Activated T-cell treated with anti-CD3 and anti-CD28 coated beads, Interleukin-2, amount 50 U/mL, for 72 hours (primary cell): ENCODE measurements at regions not wholly inside any gene's neighbourhood (a gene's known extent, or its start where the extent isn't known, plus 50 kb on each side); places are given as distances from the start of the nearest gene placed in this dataset.
"Not testable (repeated sequence)": the region's sequence is repeated elsewhere in the genome, so short reads cannot be mapped to it uniquely, and the experiment has no call there.

Source experiments
- ATAC-seq, 2 donors: fragments of 150-1000 bp; cut with Tn5 transposase; replicated peaks in 1 of 2; 2 replicates each; pipeline ENCODE4 v1.10.0; 2021; ENCODE audit warnings: moderate library complexity in 2 of 2, mild to moderate bottlenecking in 1 of 2
- DNase-seq, 2 donors: peaks; one replicate each; pipeline ENCODE4 v3.0.0; 2021 to 2022; ENCODE audit warnings: mixed read lengths in 1 of 2
- H3K27ac Mint-ChIP-seq: one replicate; pipeline ENCODE4 v1.8.0; 2022; ENCODE audit warnings: mild to moderate bottlenecking, moderate library complexity, mixed read lengths
- H3K27me3 Mint-ChIP-seq: one replicate; pipeline ENCODE4 v1.8.0; 2022; ENCODE audit warnings: low read depth, mixed read lengths
- H3K36me3 Mint-ChIP-seq, 2 donors: one replicate each; pipeline ENCODE4 v1.8.0; 2022; ENCODE audit warnings: mixed read lengths in 2 of 2, mild to moderate bottlenecking in 1 of 2; ENCODE audit not compliant: insufficient read depth in 2 of 2
- H3K4me1 Mint-ChIP-seq: one replicate; pipeline ENCODE4 v1.8.0; 2022; ENCODE audit warnings: low read depth, mixed read lengths
- H3K4me3 Mint-ChIP-seq, 2 donors: one replicate each; pipeline ENCODE4 v1.8.0; 2022; ENCODE audit warnings: mild to moderate bottlenecking in 2 of 2, mixed read lengths in 2 of 2, moderate library complexity in 2 of 2
- H3K9me3 Mint-ChIP-seq, 2 donors: one replicate each; pipeline ENCODE4 v1.8.0; 2022; ENCODE audit warnings: mixed read lengths in 2 of 2

DNA sequence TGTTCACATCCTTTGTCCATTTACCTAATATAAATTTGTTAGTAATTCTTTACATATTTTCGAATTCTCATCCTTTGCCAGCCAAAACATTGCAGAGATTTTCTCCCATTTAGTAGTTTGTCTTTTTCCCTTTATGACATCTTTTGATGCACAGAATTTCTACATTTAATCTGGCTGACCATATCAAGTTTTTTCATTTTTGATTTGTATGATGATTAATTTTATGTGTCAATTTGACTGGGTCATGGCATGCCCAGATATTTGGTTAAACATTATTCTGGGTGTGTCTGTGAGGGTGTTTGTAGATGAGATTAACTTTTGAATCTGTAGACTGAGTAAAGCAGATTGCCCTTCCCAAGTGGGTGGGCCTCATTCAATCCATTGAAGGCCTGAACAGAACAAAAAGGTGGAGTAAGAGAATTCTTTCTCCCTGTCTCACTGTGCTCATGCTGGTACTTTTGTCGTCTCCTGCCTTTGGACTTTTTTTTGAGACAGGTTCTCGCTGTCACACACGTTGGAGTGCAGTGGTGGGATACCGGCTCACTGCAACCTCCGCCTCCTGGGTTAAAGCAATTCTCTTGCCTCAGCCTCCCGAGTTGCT, 72.1 kb upstream of the EPB41L1 start:
- Mint-ChIP-seq H3K36me3 (no peaks in the 10 kb centered on the region), H3K27me3 (peaks cover 33% of the 10 kb centered on the region), H3K9me3 (no peaks in the 10 kb centered on the region), H3K27ac (no peak overlapping the region), H3K4me3 (no peak overlapping the region), H3K4me1 (peaks cover 8% of the 10 kb centered on the region)
- ATAC-seq (no peak), DNase-seq (no peak)

DNA sequence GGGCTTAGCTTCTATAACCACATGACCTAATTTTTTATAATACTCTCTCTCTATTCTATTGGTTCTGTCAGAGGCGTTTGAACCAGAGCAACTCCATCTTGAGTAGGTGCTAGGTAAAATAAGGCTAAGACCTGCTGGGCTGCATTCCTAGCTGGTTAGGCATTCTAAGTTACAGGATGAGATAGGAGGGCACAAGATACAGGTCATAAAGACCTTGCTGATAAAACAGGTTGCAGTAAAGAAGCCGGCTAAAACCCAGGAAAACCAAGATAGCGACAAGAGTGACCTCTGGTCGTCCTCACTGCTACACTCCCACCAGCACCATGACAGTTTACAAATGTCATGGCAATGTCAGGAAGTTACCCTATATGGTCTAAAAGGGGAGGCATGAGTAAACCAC, 71.3 kb upstream of the EPB41L1 start:
- H3K9me3 Mint-ChIP-seq, H3K4me3 Mint-ChIP-seq, H3K36me3 Mint-ChIP-seq, H3K27ac Mint-ChIP-seq, ATAC-seq, H3K4me1 Mint-ChIP-seq, DNase-seq: not testable (repeated sequence)
- H3K27me3 Mint-ChIP-seq = peaks cover 32% of the 10 kb centered on the region

DNA sequence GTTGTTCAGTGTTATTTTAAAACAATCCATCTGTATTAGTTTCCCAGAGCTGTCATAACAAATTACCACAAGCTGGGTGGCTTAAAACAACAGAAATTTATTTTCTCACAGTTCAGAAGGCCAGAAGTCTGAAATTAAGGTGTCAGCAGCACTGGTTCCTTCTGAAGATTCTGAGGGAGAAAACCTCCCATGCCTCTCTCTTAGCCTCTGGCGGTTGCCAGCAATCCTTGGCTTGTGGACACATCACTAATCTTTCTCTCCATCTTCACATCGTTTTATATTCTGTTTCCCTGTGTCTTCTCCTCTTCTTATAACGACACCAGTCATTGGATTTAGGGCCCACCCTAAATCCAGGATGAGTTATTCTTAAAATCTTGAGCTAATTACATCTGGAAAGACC, 70.2 kb upstream of the EPB41L1 start:
- peaks cover 25% of the 10 kb centered on the region for H3K27me3 Mint-ChIP-seq
- no peaks in the 10 kb centered on the region for H3K9me3 Mint-ChIP-seq
- H3K27ac Mint-ChIP-seq = no peak overlapping the region
- DNase-seq = no peak
- no peaks in the 10 kb centered on the region for H3K36me3 Mint-ChIP-seq
- ATAC-seq = no peak
- no peak overlapping the region for H3K4me3 Mint-ChIP-seq
- H3K4me1 Mint-ChIP-seq = peaks cover 8% of the 10 kb centered on the region

DNA sequence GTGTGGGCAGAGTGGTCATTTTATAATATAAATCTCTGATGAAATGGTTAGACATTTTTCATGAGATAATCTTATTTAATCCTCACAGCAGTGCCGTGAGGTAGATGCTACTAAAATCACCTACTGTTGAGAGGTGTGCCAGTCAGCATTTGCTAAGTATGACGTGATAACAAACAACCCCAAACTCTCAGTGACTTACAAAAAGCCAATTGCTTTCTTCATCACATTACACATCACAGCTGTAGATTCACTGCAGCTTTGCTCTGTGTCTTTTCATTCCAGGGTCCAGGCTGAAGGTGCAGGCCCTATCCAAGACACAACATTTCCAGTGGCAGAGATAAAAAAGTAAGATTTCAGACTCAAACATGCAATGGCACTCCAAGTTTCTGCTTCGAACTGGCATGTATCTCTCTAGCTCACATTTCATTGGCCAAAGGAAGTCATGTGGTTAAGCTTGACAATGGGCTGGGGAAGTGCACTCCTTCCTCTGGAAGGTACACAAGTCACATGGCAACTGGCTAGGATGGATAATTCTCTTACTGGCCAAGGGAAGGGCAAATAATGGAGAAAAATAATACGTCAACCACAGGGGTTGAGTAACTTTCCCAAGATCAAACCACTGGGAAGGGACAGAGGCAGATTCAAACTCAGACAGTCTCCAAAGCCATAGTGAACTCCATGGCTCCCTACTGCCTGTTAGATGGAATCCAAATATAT, 69.5 kb upstream of the EPB41L1 start:
- H3K4me1 Mint-ChIP-seq = peaks cover 1% of the 10 kb centered on the region
- peaks cover 19% of the 10 kb centered on the region for H3K27me3 Mint-ChIP-seq
- ATAC-seq (no peak), DNase-seq (no peak)
- H3K27ac Mint-ChIP-seq = no peak overlapping the region
- H3K36me3 Mint-ChIP-seq = no peaks in the 10 kb centered on the region
- H3K4me3 Mint-ChIP-seq = no peak overlapping the region
- H3K9me3 Mint-ChIP-seq = no peaks in the 10 kb centered on the region

DNA sequence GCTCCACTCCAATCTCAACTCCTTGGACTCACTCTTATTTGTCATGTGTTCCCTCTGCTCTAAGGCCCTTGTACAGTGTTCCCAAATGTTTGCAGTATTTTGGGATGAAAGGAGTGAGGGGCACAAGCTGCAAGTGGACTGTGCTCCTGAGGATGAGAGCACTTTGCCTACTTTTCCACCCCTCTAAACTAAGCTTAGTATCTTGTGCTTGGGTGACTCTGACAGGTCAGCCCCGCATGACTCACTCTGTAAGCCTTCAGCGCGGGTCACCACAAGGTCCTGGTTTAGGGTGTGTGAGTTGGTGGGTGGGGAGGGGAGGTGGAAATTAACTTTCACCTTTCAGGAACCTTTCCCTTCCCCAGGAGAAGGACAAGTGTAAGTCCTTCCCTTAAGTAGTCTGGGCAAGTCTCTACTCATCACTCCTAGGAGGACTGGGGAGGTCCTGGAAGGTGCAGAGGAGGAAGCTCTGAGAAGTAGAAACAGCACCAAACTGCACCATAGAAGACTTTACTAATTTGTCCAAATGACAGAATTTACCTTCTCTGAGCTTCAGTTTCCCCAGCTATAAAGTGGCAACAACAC, 68.8 kb upstream of the EPB41L1 start:
- Mint-ChIP-seq H3K9me3 (no peaks in the 10 kb centered on the region), H3K27me3 (peaks cover 24% of the 10 kb centered on the region), H3K27ac (no peak overlapping the region), H3K4me1 (no peaks in the 10 kb centered on the region), H3K36me3 (no peaks in the 10 kb centered on the region), H3K4me3 (no peak overlapping the region)
- DNase-seq (peak in 1 of 2 donors; percentile 9), ATAC-seq (peak; percentile 44 to 56)

DNA sequence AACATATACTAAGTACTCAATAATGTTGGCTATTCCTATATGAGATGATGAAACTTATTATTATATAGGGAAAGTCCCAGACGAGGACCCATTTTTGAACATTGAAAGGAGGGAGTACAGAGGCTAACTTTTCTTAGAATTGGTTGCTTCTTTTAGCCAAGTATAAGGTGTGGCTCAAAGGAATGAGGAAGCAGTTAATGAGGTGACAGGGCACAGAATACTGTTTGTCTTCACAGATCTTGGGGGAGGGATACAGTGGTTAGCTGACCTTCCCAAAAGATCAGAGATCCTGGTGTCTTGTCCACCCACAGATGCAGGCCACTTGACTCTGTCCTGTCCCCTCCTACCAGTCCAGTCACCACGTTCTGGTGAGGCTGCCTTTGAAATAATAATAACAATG, 67.8 kb upstream of the EPB41L1 start:
- ATAC-seq (no peak), DNase-seq (no peak)
- peaks cover 34% of the 10 kb centered on the region for H3K27me3 Mint-ChIP-seq
- no peaks in the 10 kb centered on the region for H3K36me3 Mint-ChIP-seq
- H3K4me1 Mint-ChIP-seq = no peaks in the 10 kb centered on the region
- no peak overlapping the region for H3K27ac Mint-ChIP-seq
- no peaks in the 10 kb centered on the region for H3K9me3 Mint-ChIP-seq
- no peak overlapping the region for H3K4me3 Mint-ChIP-seq

DNA sequence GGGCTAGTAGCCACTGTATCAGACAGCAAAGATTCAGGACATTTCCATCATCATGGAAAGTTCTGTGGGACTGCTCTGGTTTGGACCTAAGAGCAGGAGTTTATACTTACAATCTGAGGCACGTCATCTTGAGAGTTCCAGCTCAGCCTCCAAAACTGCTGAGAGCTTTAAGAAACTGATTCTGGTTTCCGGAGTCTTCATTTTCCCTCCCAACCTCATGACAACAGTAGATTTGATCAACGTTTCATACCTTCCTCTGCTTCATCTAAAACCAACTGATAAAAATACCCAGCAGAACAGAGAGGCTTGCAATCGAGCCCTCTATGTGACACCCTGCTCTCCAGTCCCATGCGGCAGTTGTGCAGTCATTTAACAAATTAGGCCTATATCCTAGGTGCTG, 64.3 kb upstream of the EPB41L1 start:
- peaks cover 0 to 3% of the 10 kb centered on the region in 2 donors for H3K36me3 Mint-ChIP-seq
- H3K27me3 Mint-ChIP-seq = peaks cover 43% of the 10 kb centered on the region
- H3K4me3 Mint-ChIP-seq = no peak overlapping the region
- H3K9me3 Mint-ChIP-seq = no peaks in the 10 kb centered on the region
- H3K4me1 Mint-ChIP-seq = peaks cover 14% of the 10 kb centered on the region
- H3K27ac Mint-ChIP-seq = no peak overlapping the region
- DNase-seq (no peak), ATAC-seq (no peak)

DNA sequence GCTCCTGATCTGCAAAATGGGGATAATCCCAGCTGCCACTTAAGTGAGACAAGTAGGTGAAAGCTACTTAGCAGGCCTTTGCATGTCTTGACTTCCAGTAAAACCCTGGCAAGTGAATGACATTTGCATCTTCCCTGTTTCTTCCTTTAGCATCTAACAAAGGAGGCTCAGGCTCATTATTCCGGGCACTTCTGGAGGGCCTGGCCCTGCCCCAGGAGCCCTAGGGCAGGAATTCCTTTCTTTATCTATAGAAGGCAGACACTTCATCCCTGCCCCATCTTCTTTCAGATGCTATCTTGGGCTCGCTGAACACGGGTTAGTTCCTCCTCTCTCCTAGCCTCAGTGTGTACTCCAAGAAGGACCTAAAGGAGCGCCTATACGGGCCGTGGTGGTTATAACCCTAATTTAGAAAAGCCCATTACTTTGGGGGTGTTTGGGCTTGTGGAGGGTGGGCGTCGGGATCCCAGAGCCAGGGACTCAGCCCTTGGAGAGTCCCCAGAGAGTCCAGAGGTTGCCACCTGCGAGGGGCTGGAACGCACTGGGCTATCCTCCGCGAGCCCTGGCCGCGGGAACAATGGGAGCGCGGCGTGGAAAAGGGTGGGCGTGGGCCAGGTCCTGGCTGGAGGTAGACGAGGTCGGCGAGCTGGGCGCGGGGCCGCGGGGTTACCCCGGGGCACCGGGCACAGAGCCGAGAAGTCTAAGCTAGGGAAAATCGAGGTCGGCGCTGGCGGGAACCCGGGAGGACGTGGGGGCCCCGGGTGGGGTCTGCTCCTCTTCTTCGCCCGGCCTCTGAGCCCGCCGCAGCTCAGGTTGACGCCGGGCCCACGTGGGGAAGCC, 62.8 kb upstream of the EPB41L1 start:
- peaks cover 42% of the 10 kb centered on the region for H3K27me3 Mint-ChIP-seq

DNA sequence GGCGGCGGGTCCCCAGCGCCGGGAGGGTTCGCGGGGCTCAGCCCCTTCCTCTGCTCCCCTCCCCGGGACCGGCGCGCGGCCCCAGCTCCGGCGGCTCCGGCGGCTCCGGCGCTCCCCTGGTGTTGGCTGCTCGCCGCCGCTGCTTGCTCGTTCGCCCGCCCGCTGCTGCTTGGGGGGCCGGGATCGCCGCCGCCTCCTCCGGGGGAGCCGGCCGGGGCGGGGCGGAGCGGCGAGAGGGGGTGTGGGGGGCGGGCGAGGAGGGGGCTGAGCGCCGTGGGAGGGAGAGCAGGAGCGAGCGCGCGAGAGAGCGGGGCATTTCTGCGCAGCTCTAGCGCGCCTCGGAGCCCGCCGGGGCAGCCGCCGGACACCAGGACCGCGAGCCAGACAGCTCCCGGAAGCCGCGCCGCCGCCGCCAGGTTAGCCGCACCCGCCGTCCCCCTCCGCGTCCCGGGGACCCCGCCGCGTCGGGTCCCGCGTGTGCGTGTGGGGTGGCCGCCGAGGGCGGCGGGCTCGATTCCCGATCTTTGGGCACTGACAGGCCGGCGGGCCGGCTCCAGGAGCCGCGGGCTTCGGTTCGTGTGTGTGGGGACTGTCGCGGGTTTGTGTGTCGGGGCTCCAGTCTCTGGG, 62.0 kb upstream of the EPB41L1 start:
- peak; percentile 22 to 40 for DNase-seq
- Mint-ChIP-seq H3K27me3 (peaks cover 41% of the 10 kb centered on the region), H3K4me3 (peak overlapping the region; percentile 80 to 88), H3K9me3 (no peaks in the 10 kb centered on the region), H3K36me3 (peaks cover 0 to 3% of the 10 kb centered on the region in 2 donors), H3K27ac (no peak overlapping the region), H3K4me1 (peaks cover 21% of the 10 kb centered on the region)
- ATAC-seq = peak; percentile 60 to 68

More for the DNA sequence above, 62.8 kb upstream of the EPB41L1 start:
- peaks cover 0 to 3% of the 10 kb centered on the region in 2 donors for H3K36me3 Mint-ChIP-seq
- peaks cover 20% of the 10 kb centered on the region for H3K4me1 Mint-ChIP-seq
- no peak overlapping the region for H3K27ac Mint-ChIP-seq
- ATAC-seq (no peak), DNase-seq (no peak)
- no peaks in the 10 kb centered on the region for H3K9me3 Mint-ChIP-seq
- peak overlapping the region; percentile 35 to 70 for H3K4me3 Mint-ChIP-seq

DNA sequence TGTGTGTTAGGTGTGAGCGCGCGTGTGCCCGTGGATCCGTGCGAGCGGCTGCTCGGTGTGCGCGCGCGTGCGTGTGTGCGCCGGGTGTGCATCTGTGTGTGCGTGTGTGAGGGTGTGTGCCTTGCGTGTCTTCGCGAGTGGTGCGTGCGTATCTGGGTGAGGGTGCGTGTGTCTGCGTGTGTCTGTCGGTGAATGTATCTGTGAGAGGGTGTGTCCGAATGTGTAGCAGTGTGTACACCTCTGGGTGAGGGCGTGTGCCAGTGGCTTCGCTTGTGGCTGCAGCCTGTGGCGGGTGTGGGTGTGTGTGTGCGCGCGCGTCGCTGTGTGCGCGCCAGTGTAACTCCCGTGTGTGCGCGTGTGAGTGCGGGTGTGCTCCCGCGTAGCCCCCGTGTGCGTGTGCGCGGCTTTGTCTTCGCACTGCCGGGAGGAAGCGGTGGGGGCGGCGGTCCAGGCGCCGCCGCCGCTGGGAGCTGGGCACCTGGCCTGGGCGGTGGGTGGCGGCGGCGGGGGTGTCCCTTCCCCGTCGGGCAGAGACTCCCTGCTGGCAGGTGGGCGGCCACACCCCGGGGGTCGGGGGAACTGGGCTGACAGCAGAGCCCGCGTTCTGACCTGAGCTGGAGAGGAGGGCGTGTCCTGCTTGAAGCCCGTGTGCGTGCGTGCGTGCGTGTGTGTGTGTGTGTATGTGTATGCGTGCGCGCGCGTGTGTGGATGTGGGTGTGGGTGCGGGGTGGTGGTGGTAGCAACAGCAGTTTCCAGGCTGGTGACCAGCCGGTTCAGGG, 61.3 kb upstream of the EPB41L1 start:
- Mint-ChIP-seq H3K27ac (no peak overlapping the region), H3K4me1 (peaks cover 28% of the 10 kb centered on the region), H3K27me3 (peaks cover 35% of the 10 kb centered on the region), H3K9me3 (no peaks in the 10 kb centered on the region), H3K4me3 (peak overlapping the region; percentile 80 to 88), H3K36me3 (peaks cover 0 to 3% of the 10 kb centered on the region in 2 donors)
- peak; percentile 37 to 42 for DNase-seq
- peak; percentile 60 to 67 for ATAC-seq

DNA sequence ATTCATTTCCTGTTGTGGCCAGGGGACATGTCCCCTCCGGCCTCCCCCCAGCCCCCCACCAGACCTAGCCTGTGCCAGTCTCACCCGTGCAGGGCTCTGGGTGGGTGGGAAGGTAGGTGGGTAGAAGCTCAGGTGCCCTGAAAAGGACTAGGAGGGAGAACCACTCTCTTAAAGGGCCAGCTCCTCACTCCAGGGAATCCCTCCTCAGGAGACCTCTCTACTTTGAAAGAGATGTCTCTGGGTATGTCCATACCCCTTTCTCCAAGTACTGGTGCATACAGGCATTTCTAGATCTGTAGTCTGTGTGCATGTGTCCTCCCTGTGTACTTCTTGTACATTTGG, 60.8 kb upstream of the EPB41L1 start:
- peaks cover 0 to 3% of the 10 kb centered on the region in 2 donors for H3K36me3 Mint-ChIP-seq
- no peak for DNase-seq
- H3K27ac Mint-ChIP-seq = no peak overlapping the region
- no peaks in the 10 kb centered on the region for H3K9me3 Mint-ChIP-seq
- peak in 1 of 2 donors; percentile 19 for ATAC-seq
- peaks cover 31% of the 10 kb centered on the region for H3K4me1 Mint-ChIP-seq
- H3K27me3 Mint-ChIP-seq = peaks cover 35% of the 10 kb centered on the region
- H3K4me3 Mint-ChIP-seq = peak overlapping the region; percentile 80 to 88

DNA sequence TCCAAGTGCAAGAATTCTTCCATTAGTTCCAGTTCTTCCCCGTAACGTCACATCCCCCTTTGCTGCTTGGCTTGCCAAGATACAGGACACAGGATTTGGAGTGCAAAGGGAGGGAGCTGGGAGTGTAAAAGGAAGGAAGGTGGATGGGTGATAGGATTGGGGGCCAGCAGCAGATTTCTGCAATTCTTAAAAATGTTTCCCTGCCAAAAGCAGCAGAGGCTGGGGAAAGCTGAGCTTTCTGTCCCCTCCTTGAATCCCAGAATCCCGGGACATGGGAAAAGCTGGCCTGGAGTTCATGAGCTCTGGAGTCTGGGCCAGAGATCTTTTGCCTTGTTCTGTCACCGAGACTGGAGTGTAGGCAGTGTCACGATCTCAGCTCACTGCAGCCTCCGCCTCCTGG, 60.0 kb upstream of the EPB41L1 start:
- DNase-seq = no peak
- Mint-ChIP-seq H3K27me3 (peaks cover 35% of the 10 kb centered on the region), H3K27ac (no peak overlapping the region), H3K36me3 (peaks cover 0 to 3% of the 10 kb centered on the region in 2 donors), H3K9me3 (no peaks in the 10 kb centered on the region), H3K4me1 (peaks cover 31% of the 10 kb centered on the region), H3K4me3 (peak overlapping the region in 1 of 2 donors; percentile 80)
- ATAC-seq = no peak
